H1 (cell line): ENCODE measurements at regions not wholly inside any gene's neighbourhood (a gene's known extent, or its start where the extent isn't known, plus 50 kb on each side); places are given as distances from the start of the nearest gene placed in this dataset.

Source experiments
- CTCF ChIA-PET: fragments of 300-600 bp; sonication (Branson Sonifier 250); formaldehyde crosslinking; loops from one replicate; lab custom pipeline; 2021; ENCODE audit not compliant: partially characterized antibody; lab: Charles Lee
- POLR2A ChIA-PET: fragments of 300-600 bp; sonication (Branson Sonifier 250); formaldehyde crosslinking; loops from one replicate; lab custom pipeline; 2021; ENCODE audit warnings: inconsistent platforms; ENCODE audit not compliant: partially characterized antibody; lab: Charles Lee
- DNase-seq, 2 experiments: peaks; one replicate each; pipeline versions ENCODE4 v3.0.0 to v3.0.0-alpha.2; 2010 to 2022; ENCODE audit warnings: low spot score in 2 of 2, low read depth in 1 of 2, mixed read lengths in 1 of 2
- FAIRE-seq: peaks from 2 replicates; lab custom pipeline; 2011; peaks lifted over from hg19 to GRCh38; lab: Jason Lieb, UNC
- H2AFZ ChIP-seq: 2 replicates; pipeline ENCODE4 v1.8.1; 2012; ENCODE audit warnings: low read length, inconsistent platforms
- H2AK5ac ChIP-seq: 2 replicates; pipeline ENCODE4 v1.6.1; 2013; ENCODE audit warnings: low read depth, low read length
- H2BK120ac ChIP-seq: replicated peaks from 2 replicates; pipeline ENCODE3; 2013; ENCODE audit warnings: low read depth, low read length, inconsistent platforms
- H2BK12ac ChIP-seq: 2 replicates; pipeline ENCODE4 v1.6.1; 2013; ENCODE audit warnings: low read depth, low read length
- H2BK15ac ChIP-seq: 2 replicates; pipeline ENCODE4 v1.6.1; 2013; ENCODE audit warnings: low read length
- H2BK20ac ChIP-seq: 2 replicates; pipeline ENCODE4 v1.6.1; 2013; ENCODE audit warnings: low read length
- H2BK5ac ChIP-seq: 2 replicates; pipeline ENCODE4 v1.6.1; 2013; ENCODE audit warnings: low read depth, low read length
- H3K14ac ChIP-seq: 2 replicates; pipeline ENCODE4 v1.6.1; 2013; ENCODE audit warnings: inconsistent platforms; ENCODE audit not compliant: insufficient read length
- H3K18ac ChIP-seq: 2 replicates; pipeline ENCODE4 v1.6.1; 2013; ENCODE audit warnings: low read length; ENCODE audit errors: extremely low read depth
- H3K23ac ChIP-seq: 2 replicates; pipeline ENCODE4 v1.6.1; 2013; ENCODE audit warnings: inconsistent platforms; ENCODE audit not compliant: insufficient read length
- H3K23me2 ChIP-seq: 2 replicates; pipeline ENCODE4 v1.6.1; 2013; ENCODE audit warnings: low read depth, low read length
- H3K27ac ChIP-seq: 2 replicates; pipeline ENCODE4 v1.6.1; 2011; ENCODE audit warnings: low read depth, low read length, inconsistent platforms
- H3K27me3 ChIP-seq, 4 experiments: replicated peaks in 1 of 4; 1 replicate in 1 of 4; 2 replicates in 3 of 4; pipeline versions ENCODE4 v1.6.1 to v1.8.1; 2011 to 2013; ENCODE audit warnings: low read length in 3 of 4, mild to moderate bottlenecking in 3 of 4, inconsistent platforms in 2 of 4, mixed read lengths in 2 of 4, moderate library complexity in 1 of 4; ENCODE audit not compliant: control insufficient read depth in 3 of 4, insufficient read depth in 3 of 4; ENCODE audit errors: extremely low read depth in 1 of 4
- H3K36me3 ChIP-seq, 4 experiments: 2 replicates each; pipeline versions ENCODE4 v1.6.1 to v1.8.1; 2011 to 2013; ENCODE audit warnings: mild to moderate bottlenecking in 4 of 4, low read length in 3 of 4, moderate library complexity in 2 of 4, control low read depth in 1 of 4, inconsistent platforms in 1 of 4; ENCODE audit not compliant: insufficient read depth in 4 of 4, control insufficient read depth in 2 of 4
- H3K4ac ChIP-seq: replicated peaks from 2 replicates; pipeline ENCODE3; 2013; ENCODE audit warnings: low read length, low read depth, mixed read lengths, inconsistent platforms; ENCODE audit not compliant: insufficient read length
- H3K4me1 ChIP-seq, 4 experiments: replicated peaks in 1 of 4; 1 replicate in 1 of 4; 2 replicates in 3 of 4; pipeline versions ENCODE4 v1.6.1 to v1.8.1; 2011 to 2013; ENCODE audit warnings: low read length in 3 of 4, inconsistent platforms in 2 of 4, mixed read lengths in 1 of 4; ENCODE audit not compliant: insufficient read depth in 4 of 4, control insufficient read depth in 3 of 4
- H3K4me2 ChIP-seq, 2 experiments: 2 replicates each; pipeline versions ENCODE4 v1.6.1 to v1.8.1; 2011 to 2013; ENCODE audit warnings: low read depth in 2 of 2, low read length in 2 of 2, control low read depth in 1 of 2, inconsistent platforms in 1 of 2, mild to moderate bottlenecking in 1 of 2; ENCODE audit not compliant: insufficient read depth in 1 of 2
- H3K4me3 ChIP-seq, 4 experiments: fragments of 200-600, 300-600 bp in 1 of 4; sonication (generic), shearing (Covaris generic), sonication (Bioruptor Twin) in 1 of 4; 2 replicates each; pipeline versions ENCODE4 v1.5.1 to v1.8.1; 2011 to 2016; ENCODE audit warnings: low read length in 4 of 4, low read depth in 3 of 4, control low read depth in 2 of 4, inconsistent platforms in 2 of 4, mild to moderate bottlenecking in 2 of 4, mixed read lengths in 1 of 4, moderate library complexity in 1 of 4; ENCODE audit not compliant: insufficient read depth in 2 of 4; ENCODE audit errors: extremely low read depth in 1 of 4
- H3K56ac ChIP-seq: replicated peaks from 2 replicates; pipeline ENCODE3; 2013; ENCODE audit warnings: low read depth, mild to moderate bottlenecking, mixed read lengths, low read length, inconsistent platforms; ENCODE audit not compliant: insufficient read length
- H3K79me1 ChIP-seq: 2 replicates; pipeline ENCODE4 v1.6.1; 2013; ENCODE audit warnings: low read depth, low read length, control low read depth
- H3K79me2 ChIP-seq, 2 experiments: 2 replicates each; pipeline versions ENCODE4 v1.6.1 to v1.8.1; 2012 to 2013; ENCODE audit warnings: low read length in 2 of 2, mild to moderate bottlenecking in 2 of 2, inconsistent platforms in 1 of 2; ENCODE audit not compliant: insufficient read depth in 2 of 2, control insufficient read depth in 1 of 2
- H3K9ac ChIP-seq, 4 experiments: replicated peaks in 1 of 4; 1 replicate in 1 of 4; 2 replicates in 3 of 4; pipeline versions ENCODE4 v1.6.1 to v1.8.1; 2011 to 2013; ENCODE audit warnings: low read depth in 3 of 4, low read length in 3 of 4, control low read depth in 2 of 4, mild to moderate bottlenecking in 2 of 4, moderate library complexity in 2 of 4, inconsistent platforms in 1 of 4; ENCODE audit errors: extremely low read depth in 1 of 4
- H3K9me3 ChIP-seq, 2 experiments: 2 replicates each; pipeline versions ENCODE4 v1.6.1 to v1.8.1; 2012 to 2013; ENCODE audit warnings: mild to moderate bottlenecking in 2 of 2, moderate library complexity in 2 of 2, control low read depth in 1 of 2, inconsistent platforms in 1 of 2, low read depth in 1 of 2, low read length in 1 of 2, mixed read lengths in 1 of 2; ENCODE audit not compliant: insufficient read depth in 2 of 2
- H4K20me1 ChIP-seq, 2 experiments: replicated peaks in 1 of 2; 2 replicates each; pipeline versions ENCODE3 to v1.8.1; 2011 to 2013; ENCODE audit warnings: inconsistent platforms in 2 of 2, low read length in 2 of 2, mild to moderate bottlenecking in 1 of 2; ENCODE audit not compliant: insufficient read depth in 2 of 2, control insufficient read depth in 1 of 2
- H4K5ac ChIP-seq: 2 replicates; pipeline ENCODE4 v1.6.1; 2013; ENCODE audit warnings: low read length, low read depth, mixed read lengths, inconsistent platforms; ENCODE audit not compliant: insufficient read length
- H4K8ac ChIP-seq: 2 replicates; pipeline ENCODE4 v1.8.0; 2013; ENCODE audit warnings: mild to moderate bottlenecking, moderate library complexity, low read length, inconsistent platforms; ENCODE audit not compliant: insufficient read depth; ENCODE audit errors: extremely low read depth
- H4K91ac ChIP-seq: replicated peaks from 2 replicates; pipeline ENCODE3; 2013; ENCODE audit warnings: low read length, mixed read lengths, inconsistent platforms; ENCODE audit not compliant: insufficient read length
- ASH2L ChIP-seq: fragments of 200-600, 300-600 bp; sonication (generic); IDR thresholded peaks from one replicate; pipeline ENCODE4 v1.7.1; 2017; ENCODE audit warnings: low read length
- EGR1 ChIP-seq: IDR thresholded peaks from 2 replicates; pipeline ENCODE4 v1.6.1; 2011; ENCODE audit warnings: low read depth, low read length, borderline replicate concordance
- EP300 ChIP-seq, 2 experiments: IDR thresholded peaks; 1 replicate in 1 of 2; 2 replicates in 1 of 2; pipeline ENCODE4 v1.6.1; 2011 to 2012; ENCODE audit warnings: low read depth in 2 of 2, low read length in 2 of 2, mild to moderate bottlenecking in 2 of 2, borderline replicate concordance in 1 of 2, inconsistent platforms in 1 of 2, moderate library complexity in 1 of 2
- GABPA ChIP-seq: IDR thresholded peaks from 2 replicates; pipeline ENCODE4 v1.6.1; 2011; ENCODE audit warnings: mild to moderate bottlenecking, low read length, moderate library complexity, borderline replicate concordance; ENCODE audit not compliant: insufficient read depth
- JUND ChIP-seq: IDR thresholded peaks from 2 replicates; pipeline ENCODE4 v1.6.1; 2011; ENCODE audit warnings: mild to moderate bottlenecking, improper control_type of control experiment, low read length
- RFX5 ChIP-seq: IDR thresholded peaks from 2 replicates; pipeline ENCODE4 v1.6.1; 2011; ENCODE audit warnings: low read depth, low read length, improper control_type of control experiment, borderline replicate concordance
- RXRA ChIP-seq: IDR thresholded peaks from 2 replicates; pipeline ENCODE4 v1.6.1; 2011; ENCODE audit warnings: low read depth, mild to moderate bottlenecking, low read length, moderate library complexity; ENCODE audit not compliant: insufficient read depth
- SIRT6 ChIP-seq: IDR thresholded peaks from one replicate; pipeline ENCODE4 v1.7.1; 2012; ENCODE audit warnings: low read length, inconsistent platforms
- SIX5 ChIP-seq: IDR thresholded peaks from 2 replicates; pipeline ENCODE4 v1.6.1; 2011; ENCODE audit warnings: mild to moderate bottlenecking, low read depth, low read length
- SP4 ChIP-seq: IDR thresholded peaks from 2 replicates; pipeline ENCODE4 v1.6.1; 2012; ENCODE audit warnings: low read length, inconsistent platforms
- TEAD4 ChIP-seq: IDR thresholded peaks from 2 replicates; pipeline ENCODE4 v1.6.1; 2012; ENCODE audit warnings: low read depth, low read length, inconsistent platforms, mixed read lengths
- ZNF274 ChIP-seq: IDR thresholded peaks from 2 replicates; pipeline ENCODE4 v1.7.0; 2012; ENCODE audit warnings: low read length, borderline replicate concordance; ENCODE audit errors: extremely low read depth
- WGBS, 2 experiments: shearing (Covaris generic) in 1 of 2; methylation state at CpG; one replicate each; pipeline versions ENCODE4 v1.1.6 to v1.1.7; 2013 to 2015; ENCODE audit warnings: low lambda C conversion rate in 2 of 2, mixed read lengths in 2 of 2, inconsistent platforms in 1 of 2, low coverage in 1 of 2, missing lambda C conversion rate in 1 of 2; ENCODE audit not compliant: insufficient replicate concordance in 2 of 2, insufficient coverage in 1 of 2, insufficient read length in 1 of 2; ENCODE audit errors: extremely low coverage in 1 of 2, missing lambda C conversion rate in 1 of 2; 5-methylcytosine and 5-hydroxymethylcytosine counted together

DNA sequence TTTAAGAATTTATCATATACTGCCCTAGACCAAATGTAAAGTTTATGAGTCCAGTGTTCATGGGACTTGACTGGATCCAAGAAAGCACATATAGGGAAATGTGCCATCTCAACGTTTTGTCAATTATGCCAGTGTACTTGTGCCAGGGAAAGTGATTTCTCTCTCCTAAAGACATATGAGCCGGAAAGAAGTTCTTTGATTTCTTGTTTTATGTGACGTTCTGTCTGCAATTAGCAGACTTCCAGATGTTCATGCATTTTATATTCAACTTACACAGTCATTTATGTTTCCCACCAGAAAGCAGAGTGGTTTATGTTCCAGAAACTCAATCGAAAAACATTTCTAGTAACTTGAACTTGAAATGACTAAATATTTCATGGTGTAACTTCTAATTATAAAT, 203.8 kb downstream of the FAM170A start:
- no peak overlapping the region for H2AK5ac ChIP-seq
- H2BK5ac ChIP-seq, result no peak overlapping the region
- ChIA-PET POLR2A (no interaction called here), CTCF (no interaction called here)
- no peak for DNase-seq
- no peak overlapping the region for H4K91ac ChIP-seq
- H3K4me3 ChIP-seq, result no peak overlapping the region
- no peak overlapping the region for H3K18ac ChIP-seq
- no peaks in the 10 kb centered on the region for H3K23me2 ChIP-seq
- H3K36me3 ChIP-seq, result no peaks in the 10 kb centered on the region
- no peaks in the 10 kb centered on the region for H3K27me3 ChIP-seq
- H3K9me3 ChIP-seq, result no peaks in the 10 kb centered on the region
- H3K27ac ChIP-seq, result no peak overlapping the region
- no peak overlapping the region for H2BK120ac ChIP-seq
- peaks cover 0 to 2% (median 0%) of the 10 kb centered on the region in 4 experiments; a peak in 1 of 7 replicates for H3K4me1 ChIP-seq
- H3K9ac ChIP-seq, result no peak overlapping the region
- no peaks in the 10 kb centered on the region for H4K20me1 ChIP-seq
- WGBS, 2 experiments, result 94% methylated on average over 4 of the region's 4 CpGs; no CpG with 5 or more reads in 1 of the 2 experiments
- H2BK20ac ChIP-seq, result no peak overlapping the region
- H3K56ac ChIP-seq, result no peak overlapping the region
- H3K4me2 ChIP-seq, result no peak overlapping the region
- no peaks in the 10 kb centered on the region for H3K79me2 ChIP-seq
- H4K8ac ChIP-seq, result no peak overlapping the region
- no peak overlapping the region for H4K5ac ChIP-seq
- H2BK12ac ChIP-seq, result no peak overlapping the region
- H3K4ac ChIP-seq, result no peak overlapping the region
- no peak overlapping the region for H3K14ac ChIP-seq
- no peak overlapping the region for H3K23ac ChIP-seq
- no peaks in the 10 kb centered on the region for H3K79me1 ChIP-seq
- no peak overlapping the region for H2AFZ ChIP-seq
- FAIRE-seq, result no peak
- H2BK15ac ChIP-seq, result no peak overlapping the region
- no peak for TF ChIP-seq JUND
- no peak for TF ChIP-seq RFX5
- no peak for TF ChIP-seq RXRA
- TF ChIP-seq SP4, result no peak
- TF ChIP-seq GABPA, result no peak
- TF ChIP-seq EGR1, result no peak
- no peak for TF ChIP-seq SIRT6
- no peak for TF ChIP-seq ASH2L
- TF ChIP-seq EP300 (IDR thresholded peaks at IDR 0.05; ENCODE audit: borderline replicate concordance in 1 of 2, low read depth in 2 of 2, low read length in 2 of 2), result no peak
- no peak for TF ChIP-seq SIX5
- TF ChIP-seq ZNF274, result no peak
- TF ChIP-seq TEAD4, result no peak
